ENCODE measurements at regions not wholly inside any gene's neighbourhood (a gene's known extent, or its start where the extent isn't known, plus 50 kb on each side); places are given as distances from the start of the nearest gene placed in this dataset.

DNA sequence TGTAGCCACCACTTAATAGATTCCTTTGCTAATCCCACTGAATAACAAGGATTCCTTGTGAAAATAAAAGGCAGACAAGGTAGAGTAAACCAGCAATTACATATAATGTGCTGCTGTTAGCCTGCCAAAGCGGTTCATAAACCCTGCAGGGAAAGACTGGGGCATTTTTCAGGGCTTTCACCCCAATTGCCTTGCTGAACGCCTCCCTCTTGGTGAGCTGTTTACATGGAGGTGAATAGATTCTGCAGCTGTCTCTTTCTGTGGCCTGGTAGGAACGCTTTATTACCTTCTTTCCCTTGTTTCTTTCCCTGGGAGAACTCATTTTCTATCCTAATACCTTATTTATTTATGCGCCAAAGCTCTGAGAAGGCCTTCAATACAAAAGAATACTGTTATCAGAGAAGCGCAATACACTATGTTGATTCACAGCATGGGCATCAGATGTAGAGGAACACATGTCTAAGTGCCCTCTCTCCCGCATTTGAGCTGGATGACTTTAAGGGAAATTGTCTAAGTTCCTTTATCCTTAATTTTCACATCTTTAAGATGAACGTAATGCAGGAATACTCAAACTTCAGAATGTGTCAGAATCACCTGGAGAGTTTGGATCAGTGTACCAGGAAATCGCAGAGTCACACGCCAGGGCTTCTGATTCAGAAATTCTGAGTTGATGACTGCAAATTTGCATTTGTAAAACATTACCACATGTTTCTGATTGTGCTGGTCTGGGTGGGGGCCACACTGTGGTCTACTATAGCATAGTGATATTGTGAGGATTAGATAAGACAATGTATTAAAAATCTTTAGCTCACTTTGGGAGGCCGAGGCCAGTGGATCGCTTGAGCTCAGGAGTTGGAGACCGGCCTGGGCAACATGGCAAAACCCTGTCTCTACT lies 1203.8 kb downstream of the SORCS3 start:
- in situ Hi-C loops (cut with HindIII; ENCODE audit: low pct_unique_long_range_greater_than_20kb, low sequenced_read_pairs) = no loop called here
- Histone ChIP-seq H3K9me3 (ENCODE audit: control insufficient read depth, insufficient read depth, low read depth, low read length) (no peaks in the 10 kb centered on the region), H3K27ac (ENCODE audit: low read length) (no peak overlapping the region), H3K4me3 (ENCODE audit: low read depth in 2 of 2, low read length in 2 of 2) (no peak overlapping the region), H3K36me3 (ENCODE audit: control insufficient read depth, insufficient read depth, low read length) (no peaks in the 10 kb centered on the region), H3K27me3 (ENCODE audit: control insufficient read depth, insufficient read depth, low read length) (no peaks in the 10 kb centered on the region), H3K4me1 (ENCODE audit: control insufficient read depth, insufficient read depth, low read length) (no peaks in the 10 kb centered on the region)
- ATAC-seq = no peak
- CTCF ChIA-PET = no interaction called here
- intact Hi-C loops (cut with micrococcal nuclease; ENCODE audit: unreplicated experiment) = no loop called here
- POLR2A ChIA-PET = no interaction called here
- TF ChIP-seq SIN3A (IDR thresholded peaks at IDR 0.05; ENCODE audit: borderline replicate concordance, insufficient read depth, low read depth, low read length) (no peak), TCF7L2 (IDR thresholded peaks at IDR 0.05; ENCODE audit: low read depth, low read length) (no peak)
- TF ChIP-seq, protein P1, sequence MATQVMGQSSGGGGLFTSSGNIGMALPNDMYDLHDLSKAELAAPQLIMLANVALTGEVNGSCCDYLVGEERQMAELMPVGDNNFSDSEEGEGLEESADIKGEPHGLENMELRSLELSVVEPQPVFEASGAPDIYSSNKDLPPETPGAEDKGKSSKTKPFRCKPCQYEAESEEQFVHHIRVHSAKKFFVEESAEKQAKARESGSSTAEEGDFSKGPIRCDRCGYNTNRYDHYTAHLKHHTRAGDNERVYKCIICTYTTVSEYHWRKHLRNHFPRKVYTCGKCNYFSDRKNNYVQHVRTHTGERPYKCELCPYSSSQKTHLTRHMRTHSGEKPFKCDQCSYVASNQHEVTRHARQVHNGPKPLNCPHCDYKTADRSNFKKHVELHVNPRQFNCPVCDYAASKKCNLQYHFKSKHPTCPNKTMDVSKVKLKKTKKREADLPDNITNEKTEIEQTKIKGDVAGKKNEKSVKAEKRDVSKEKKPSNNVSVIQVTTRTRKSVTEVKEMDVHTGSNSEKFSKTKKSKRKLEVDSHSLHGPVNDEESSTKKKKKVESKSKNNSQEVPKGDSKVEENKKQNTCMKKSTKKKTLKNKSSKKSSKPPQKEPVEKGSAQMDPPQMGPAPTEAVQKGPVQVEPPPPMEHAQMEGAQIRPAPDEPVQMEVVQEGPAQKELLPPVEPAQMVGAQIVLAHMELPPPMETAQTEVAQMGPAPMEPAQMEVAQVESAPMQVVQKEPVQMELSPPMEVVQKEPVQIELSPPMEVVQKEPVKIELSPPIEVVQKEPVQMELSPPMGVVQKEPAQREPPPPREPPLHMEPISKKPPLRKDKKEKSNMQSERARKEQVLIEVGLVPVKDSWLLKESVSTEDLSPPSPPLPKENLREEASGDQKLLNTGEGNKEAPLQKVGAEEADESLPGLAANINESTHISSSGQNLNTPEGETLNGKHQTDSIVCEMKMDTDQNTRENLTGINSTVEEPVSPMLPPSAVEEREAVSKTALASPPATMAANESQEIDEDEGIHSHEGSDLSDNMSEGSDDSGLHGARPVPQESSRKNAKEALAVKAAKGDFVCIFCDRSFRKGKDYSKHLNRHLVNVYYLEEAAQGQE (IDR thresholded peaks at IDR 0.05; ENCODE audit: insufficient read depth in 1 of 2, low read depth in 2 of 2, low read length in 1 of 2) = no peak
- DNase-seq (ENCODE audit: low read depth, low spot score) = no peak
- BruUV-seq (replicated peaks) = no TSS peak

DNA sequence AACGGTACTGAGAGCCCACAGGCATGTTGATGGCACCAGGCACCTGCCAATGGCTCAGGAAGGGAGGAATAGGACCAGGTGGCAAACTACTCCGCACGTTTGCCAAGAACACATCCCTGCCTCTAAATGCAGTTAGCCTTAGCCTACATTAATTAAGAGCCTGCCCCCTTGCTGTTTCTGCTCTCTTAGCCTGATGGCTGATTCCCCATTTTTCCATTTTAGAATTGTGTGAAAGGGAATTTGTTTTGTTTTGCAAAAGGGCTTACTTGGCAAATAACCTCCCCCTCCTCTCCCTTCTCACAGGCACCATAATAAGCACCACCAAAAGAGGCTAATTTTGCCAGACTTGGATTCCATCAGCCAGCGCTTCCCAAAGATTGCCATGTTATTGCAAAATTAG lies 1203.2 kb downstream of the SORCS3 start:
- ChIA-PET CTCF (no interaction called here), POLR2A (no interaction called here)
- Histone ChIP-seq H3K27ac (ENCODE audit: low read length) (no peak overlapping the region), H3K36me3 (ENCODE audit: control insufficient read depth, insufficient read depth, low read length) (no peaks in the 10 kb centered on the region), H3K27me3 (ENCODE audit: control insufficient read depth, insufficient read depth, low read length) (no peaks in the 10 kb centered on the region), H3K4me1 (ENCODE audit: control insufficient read depth, insufficient read depth, low read length) (no peaks in the 10 kb centered on the region), H3K9me3 (ENCODE audit: control insufficient read depth, insufficient read depth, low read depth, low read length) (no peaks in the 10 kb centered on the region), H3K4me3 (ENCODE audit: low read depth in 2 of 2, low read length in 2 of 2) (no peak overlapping the region)
- intact Hi-C loops (cut with micrococcal nuclease; ENCODE audit: unreplicated experiment) (no loop called here), in situ Hi-C loops (cut with HindIII; ENCODE audit: low pct_unique_long_range_greater_than_20kb, low sequenced_read_pairs) (no loop called here)
- BruUV-seq (replicated peaks) = no TSS peak
- TF ChIP-seq POLR2AphosphoS5 (IDR thresholded peaks at IDR 0.05; ENCODE audit: low read depth, low read length) (no peak), SIN3A (IDR thresholded peaks at IDR 0.05; ENCODE audit: borderline replicate concordance, insufficient read depth, low read depth, low read length) (no peak), TCF7L2 (IDR thresholded peaks at IDR 0.05; ENCODE audit: low read depth, low read length) (no peak)
- TF ChIP-seq, protein P2, sequence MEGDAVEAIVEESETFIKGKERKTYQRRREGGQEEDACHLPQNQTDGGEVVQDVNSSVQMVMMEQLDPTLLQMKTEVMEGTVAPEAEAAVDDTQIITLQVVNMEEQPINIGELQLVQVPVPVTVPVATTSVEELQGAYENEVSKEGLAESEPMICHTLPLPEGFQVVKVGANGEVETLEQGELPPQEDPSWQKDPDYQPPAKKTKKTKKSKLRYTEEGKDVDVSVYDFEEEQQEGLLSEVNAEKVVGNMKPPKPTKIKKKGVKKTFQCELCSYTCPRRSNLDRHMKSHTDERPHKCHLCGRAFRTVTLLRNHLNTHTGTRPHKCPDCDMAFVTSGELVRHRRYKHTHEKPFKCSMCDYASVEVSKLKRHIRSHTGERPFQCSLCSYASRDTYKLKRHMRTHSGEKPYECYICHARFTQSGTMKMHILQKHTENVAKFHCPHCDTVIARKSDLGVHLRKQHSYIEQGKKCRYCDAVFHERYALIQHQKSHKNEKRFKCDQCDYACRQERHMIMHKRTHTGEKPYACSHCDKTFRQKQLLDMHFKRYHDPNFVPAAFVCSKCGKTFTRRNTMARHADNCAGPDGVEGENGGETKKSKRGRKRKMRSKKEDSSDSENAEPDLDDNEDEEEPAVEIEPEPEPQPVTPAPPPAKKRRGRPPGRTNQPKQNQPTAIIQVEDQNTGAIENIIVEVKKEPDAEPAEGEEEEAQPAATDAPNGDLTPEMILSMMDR (IDR thresholded peaks at IDR 0.05) = no peak
- TF ChIP-seq, protein P1 (IDR thresholded peaks at IDR 0.05; ENCODE audit: insufficient read depth in 1 of 2, low read depth in 2 of 2, low read length in 1 of 2) = no peak
- DNase-seq (ENCODE audit: low read depth, low spot score) (no peak), ATAC-seq (no peak)

Measured in Panc1 (cell line).